ENCODE measurements at regions not wholly inside any gene's neighbourhood (a gene's known extent, or its start where the extent isn't known, plus 50 kb on each side); places are given as distances from the start of the nearest gene placed in this dataset.

DNA sequence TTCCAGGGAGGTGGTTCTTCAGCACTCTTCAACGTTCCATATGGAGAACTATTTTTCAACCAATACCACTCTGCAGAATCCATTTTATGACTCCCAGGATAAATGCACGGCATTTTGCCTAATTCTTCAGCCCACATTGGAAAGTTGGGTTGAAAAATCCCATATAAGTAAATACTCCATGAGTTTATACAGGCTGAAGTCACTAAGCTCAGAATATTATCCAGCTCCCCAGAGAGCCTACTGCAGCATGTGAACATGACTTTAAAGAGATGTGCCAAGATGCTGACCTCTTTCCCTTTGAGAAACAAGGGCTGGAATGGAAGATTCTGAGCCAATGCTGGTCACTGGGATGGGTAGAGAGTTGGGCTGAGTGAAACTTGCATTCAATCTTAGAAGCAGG is 111.9 kb upstream of the SLIT3 start:
- H3K4me3 ChIP-seq, result no peak overlapping the region
- no peak for DNase-seq
- H3K36me3 ChIP-seq, result no peaks in the 10 kb centered on the region
- H3K4me1 ChIP-seq, result peaks cover 7% of the 10 kb centered on the region; the same call in 1 of the 2 replicates
- no peak overlapping the region for H3K27ac ChIP-seq
- H3K27me3 ChIP-seq, result peaks cover 50% of the 10 kb centered on the region
- H3K9me3 ChIP-seq (replicated peaks), result no peaks in the 10 kb centered on the region; the same call in 1 of the 2 replicates

DNA sequence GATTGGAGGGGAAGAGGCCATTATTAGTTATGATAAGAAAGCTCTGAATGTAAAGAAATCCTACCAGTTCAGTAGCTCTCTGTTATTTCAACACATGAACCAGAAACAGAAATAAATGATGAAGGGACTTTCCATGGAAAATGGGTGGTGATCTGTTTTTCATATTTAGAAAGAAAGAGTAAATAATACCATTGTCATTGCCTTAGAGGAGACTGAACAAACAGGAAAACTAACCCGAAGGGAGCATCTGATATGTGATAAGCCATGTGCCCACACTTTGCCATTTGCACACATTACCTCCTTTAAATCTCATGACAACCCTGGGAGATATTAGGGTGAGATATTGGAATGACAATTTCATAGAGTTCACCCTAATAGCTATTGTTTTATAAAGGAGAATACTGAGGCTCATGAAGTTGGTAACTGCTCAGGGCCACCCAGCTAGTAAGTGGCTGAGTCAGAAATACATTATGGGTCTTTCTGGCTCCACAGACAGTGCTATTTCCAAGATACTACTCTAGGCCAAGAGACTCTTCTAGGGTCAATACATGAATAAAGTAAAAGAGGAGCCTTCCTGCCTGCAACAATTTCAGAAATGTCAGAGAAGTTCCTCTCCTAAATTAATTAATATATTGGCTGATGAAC is 111.0 kb upstream of the SLIT3 start:
- no peak for DNase-seq
- H3K27me3 ChIP-seq, result peaks cover 43% of the 10 kb centered on the region

DNA sequence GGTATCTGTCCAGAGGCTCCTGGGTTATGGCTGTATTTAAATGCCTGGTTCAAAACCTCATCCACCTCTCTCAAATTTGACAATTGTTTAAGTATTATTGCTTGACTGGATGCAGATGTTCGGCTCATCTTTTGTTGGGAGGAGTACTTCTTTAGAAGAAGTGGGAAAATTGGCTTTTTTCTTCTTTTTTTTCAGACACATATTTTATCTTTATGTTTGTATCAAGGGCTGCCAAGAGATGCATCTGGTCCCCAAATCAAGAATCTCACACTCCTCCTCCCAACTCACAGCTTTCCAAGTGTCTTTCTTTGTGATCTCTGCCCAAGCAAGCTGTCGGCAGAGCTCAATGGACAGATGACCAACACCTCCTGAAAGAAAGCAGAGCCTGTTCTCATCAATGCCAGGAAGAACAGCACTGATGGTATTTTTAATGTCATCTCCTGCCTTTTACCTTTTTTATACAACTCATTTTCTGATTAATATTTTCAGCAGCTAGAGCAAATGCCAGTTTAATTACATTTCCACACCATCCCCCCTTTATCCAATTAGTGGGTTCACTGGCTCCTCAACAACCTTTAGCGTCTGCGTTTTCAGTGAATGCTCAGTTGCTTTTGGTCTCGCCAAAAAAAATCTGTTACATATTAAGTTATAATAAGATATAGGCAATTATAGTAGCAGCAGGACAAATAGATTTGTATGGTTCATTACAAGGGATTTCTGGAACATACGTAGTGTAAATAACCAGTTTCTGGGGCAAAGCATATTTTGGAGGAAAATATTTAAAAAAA is 110.3 kb upstream of the SLIT3 start:
- Histone ChIP-seq H3K9me3 (replicated peaks) (no peaks in the 10 kb centered on the region), H3K27ac (no peak overlapping the region), H3K36me3 (no peaks in the 10 kb centered on the region), H3K4me1 (no peaks in the 10 kb centered on the region), H3K27me3 (peaks cover 38% of the 10 kb centered on the region), H3K4me3 (no peak overlapping the region)
- DNase-seq, result no peak

More for the DNA sequence above, 111.0 kb upstream of the SLIT3 start:
- H3K36me3 ChIP-seq, result no peaks in the 10 kb centered on the region
- H3K4me3 ChIP-seq, result no peak overlapping the region
- H3K4me1 ChIP-seq, result peaks cover 4% of the 10 kb centered on the region; the same call in 1 of the 2 replicates
- H3K27ac ChIP-seq, result no peak overlapping the region
- H3K9me3 ChIP-seq (replicated peaks), result no peaks in the 10 kb centered on the region

GRCh38 chr5:169408731-169409130 is 107.8 kb upstream of the SLIT3 start:
- no peaks in the 10 kb centered on the region for H3K36me3 ChIP-seq
- no peak overlapping the region for H3K27ac ChIP-seq
- no peaks in the 10 kb centered on the region for H3K4me1 ChIP-seq
- no peaks in the 10 kb centered on the region for H3K9me3 ChIP-seq (replicated peaks)
- peaks cover 18% of the 10 kb centered on the region for H3K27me3 ChIP-seq
- H3K4me3 ChIP-seq, result no peak overlapping the region
- DNase-seq, result no peak

DNA sequence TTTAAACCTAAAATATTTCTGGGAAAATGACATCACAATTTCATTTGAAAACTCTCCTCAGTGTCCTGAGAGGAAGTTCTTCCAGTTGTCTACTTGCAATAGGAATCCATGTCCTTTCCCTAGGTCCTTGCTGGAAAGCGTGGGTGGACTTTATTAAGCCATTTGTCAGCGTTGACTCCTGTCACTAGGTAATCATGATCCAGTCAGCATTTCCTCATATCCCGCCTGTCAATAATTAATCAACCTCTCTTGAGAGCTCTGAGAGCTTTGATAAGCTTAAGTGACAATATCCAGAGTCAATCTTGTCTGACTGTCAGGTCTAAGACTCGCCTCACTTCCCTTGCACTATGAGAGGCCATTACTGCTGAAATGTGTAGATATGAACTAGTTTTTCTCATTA is 107.2 kb upstream of the SLIT3 start:
- Histone ChIP-seq H3K27me3 (peaks cover 18% of the 10 kb centered on the region), H3K36me3 (no peaks in the 10 kb centered on the region), H3K4me1 (no peaks in the 10 kb centered on the region), H3K9me3 (replicated peaks) (no peaks in the 10 kb centered on the region), H3K4me3 (no peak overlapping the region), H3K27ac (no peak overlapping the region)
- no peak for DNase-seq

DNA sequence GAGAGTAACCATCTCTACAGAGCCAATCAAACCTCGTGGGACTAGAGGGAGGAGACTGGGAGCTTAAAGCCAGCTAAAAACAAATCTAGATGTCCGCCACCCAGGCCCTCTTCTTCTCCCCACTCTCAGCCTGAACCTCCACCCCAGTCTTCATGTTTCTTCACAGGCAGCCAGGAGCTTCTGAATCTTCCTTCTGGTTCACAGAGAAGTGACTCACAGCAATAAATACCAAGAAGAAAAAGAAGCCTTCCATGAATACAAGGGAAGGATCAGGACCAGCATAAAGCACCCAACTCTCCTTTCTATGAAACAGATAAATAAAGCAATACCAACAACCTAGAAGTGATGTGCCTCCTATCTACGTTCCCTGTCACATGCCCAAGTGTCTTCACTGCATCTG is 103.3 kb upstream of the SLIT3 start:
- Histone ChIP-seq H3K4me3 (no peak overlapping the region), H3K36me3 (no peaks in the 10 kb centered on the region), H3K4me1 (no peaks in the 10 kb centered on the region), H3K27ac (no peak overlapping the region), H3K9me3 (replicated peaks) (no peaks in the 10 kb centered on the region), H3K27me3 (peaks cover 5% of the 10 kb centered on the region; the same call in 1 of the 2 replicates)
- DNase-seq, result no peak

- Histone ChIP-seq H3K27ac (no peak overlapping the region), H3K27me3 (no peaks in the 10 kb centered on the region; the same call in 1 of the 2 replicates), H3K9me3 (replicated peaks) (no peaks in the 10 kb centered on the region), H3K36me3 (no peaks in the 10 kb centered on the region), H3K4me3 (no peak overlapping the region), H3K4me1 (no peaks in the 10 kb centered on the region)
- no peak for DNase-seq
These were observed 97.6 kb upstream of the SLIT3 start for GRCh38 chr5:169398515-169398914.

DNA sequence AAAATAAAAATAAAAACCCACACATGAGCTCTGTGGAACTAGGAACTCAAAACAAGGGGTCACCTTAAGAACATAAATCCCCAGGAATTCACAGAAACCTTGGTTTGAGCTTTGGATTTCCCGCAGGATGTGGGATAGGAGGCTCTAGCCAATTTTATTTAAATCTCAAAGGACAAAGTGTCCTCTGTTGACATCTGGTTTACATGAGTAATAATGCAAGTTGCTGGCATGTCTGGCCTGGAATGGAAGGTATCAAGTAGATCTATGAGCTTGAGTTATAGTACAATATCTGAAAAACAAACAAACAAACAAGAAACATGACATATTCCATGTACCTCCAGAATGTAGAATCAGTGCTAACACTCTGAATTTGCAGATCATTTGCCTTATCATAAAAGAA is 94.2 kb upstream of the SLIT3 start:
- Histone ChIP-seq H3K27me3 (peaks cover 8% of the 10 kb centered on the region; the same call in 1 of the 2 replicates), H3K4me1 (no peaks in the 10 kb centered on the region), H3K4me3 (no peak overlapping the region), H3K27ac (no peak overlapping the region), H3K9me3 (replicated peaks) (no peaks in the 10 kb centered on the region), H3K36me3 (no peaks in the 10 kb centered on the region)
- DNase-seq, result no peak

GRCh38 chr5:169394371-169394770 is 93.4 kb upstream of the SLIT3 start:
- Histone ChIP-seq H3K4me1 (no peaks in the 10 kb centered on the region), H3K36me3 (no peaks in the 10 kb centered on the region), H3K4me3 (no peak overlapping the region), H3K27me3 (peaks cover 8% of the 10 kb centered on the region; the same call in 1 of the 2 replicates), H3K9me3 (replicated peaks) (no peaks in the 10 kb centered on the region), H3K27ac (no peak overlapping the region)
- no peak for DNase-seq

- Histone ChIP-seq H3K36me3 (no peaks in the 10 kb centered on the region), H3K27ac (no peak overlapping the region), H3K4me3 (no peak overlapping the region), H3K27me3 (peaks cover 8% of the 10 kb centered on the region; the same call in 1 of the 2 replicates), H3K9me3 (replicated peaks) (no peaks in the 10 kb centered on the region), H3K4me1 (no peaks in the 10 kb centered on the region)
- no peak for DNase-seq
These were observed 93.0 kb upstream of the SLIT3 start for GRCh38 chr5:169393907-169394306.

- H3K36me3 ChIP-seq, result no peaks in the 10 kb centered on the region
- DNase-seq, result no peak
- H3K4me3 ChIP-seq, result no peak overlapping the region
- peaks cover 8% of the 10 kb centered on the region; the same call in 1 of the 2 replicates for H3K27me3 ChIP-seq
- H3K9me3 ChIP-seq (replicated peaks), result no peaks in the 10 kb centered on the region
- H3K4me1 ChIP-seq, result no peaks in the 10 kb centered on the region
- no peak overlapping the region for H3K27ac ChIP-seq
These were observed 89.3 kb upstream of the SLIT3 start for GRCh38 chr5:169390265-169390664.

GRCh38 chr5:169389318-169389717 is 88.4 kb upstream of the SLIT3 start:
- no peak overlapping the region for H3K4me3 ChIP-seq
- no peak overlapping the region for H3K27ac ChIP-seq
- no peaks in the 10 kb centered on the region for H3K36me3 ChIP-seq
- H3K4me1 ChIP-seq, result no peaks in the 10 kb centered on the region
- no peaks in the 10 kb centered on the region for H3K9me3 ChIP-seq (replicated peaks)
- no peak for DNase-seq
- H3K27me3 ChIP-seq, result peaks cover 8% of the 10 kb centered on the region; the same call in 1 of the 2 replicates

DNA sequence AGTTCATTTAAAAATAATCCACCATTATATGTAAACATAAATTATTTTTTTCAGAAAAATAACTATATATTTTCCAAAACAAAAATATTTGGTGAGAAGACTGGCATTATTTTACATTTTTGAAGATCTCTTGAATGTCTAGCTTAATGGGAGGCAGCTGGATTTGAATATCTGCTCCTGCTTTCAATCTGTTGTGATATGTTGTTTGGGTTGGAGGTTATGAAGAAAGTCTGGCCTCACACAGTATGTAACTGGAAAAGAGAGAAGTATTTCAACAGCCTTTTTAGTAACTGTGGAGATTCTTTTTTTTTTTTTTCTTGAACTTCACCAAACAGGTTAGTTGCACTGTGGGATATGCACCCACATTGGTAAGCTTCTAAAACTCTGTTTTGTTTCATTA is 84.7 kb upstream of the SLIT3 start:
- DNase-seq, result no peak
- Histone ChIP-seq H3K27ac (no peak overlapping the region), H3K9me3 (replicated peaks) (no peaks in the 10 kb centered on the region)

GRCh38 chr5:169384661-169385060 is 83.7 kb upstream of the SLIT3 start:
- no peaks in the 10 kb centered on the region for H3K27me3 ChIP-seq
- peak in 1 of 2 experiments; percentile 3 for DNase-seq
- H3K4me3 ChIP-seq, result no peak overlapping the region
- H3K27ac ChIP-seq, result no peak overlapping the region
- no peaks in the 10 kb centered on the region for H3K9me3 ChIP-seq (replicated peaks)
- no peaks in the 10 kb centered on the region for H3K36me3 ChIP-seq
- H3K4me1 ChIP-seq, result no peaks in the 10 kb centered on the region

More for the DNA sequence above, 84.7 kb upstream of the SLIT3 start:
- Histone ChIP-seq H3K36me3 (no peaks in the 10 kb centered on the region), H3K27me3 (no peaks in the 10 kb centered on the region), H3K4me3 (no peak overlapping the region), H3K4me1 (no peaks in the 10 kb centered on the region)

- H3K36me3 ChIP-seq, result no peaks in the 10 kb centered on the region
- H3K27ac ChIP-seq, result no peak overlapping the region
- H3K27me3 ChIP-seq, result no peaks in the 10 kb centered on the region
- peak in 1 of 2 experiments; percentile 3 for DNase-seq
- no peaks in the 10 kb centered on the region for H3K9me3 ChIP-seq (replicated peaks)
- H3K4me1 ChIP-seq, result no peaks in the 10 kb centered on the region
- H3K4me3 ChIP-seq, result no peak overlapping the region
These were observed 73.8 kb upstream of the SLIT3 start for GRCh38 chr5:169374761-169375160.
